ENCODE measurements at regions not wholly inside any gene's neighbourhood (a gene's known extent, or its start where the extent isn't known, plus 50 kb on each side); places are given as distances from the start of the nearest gene placed in this dataset.

DNA sequence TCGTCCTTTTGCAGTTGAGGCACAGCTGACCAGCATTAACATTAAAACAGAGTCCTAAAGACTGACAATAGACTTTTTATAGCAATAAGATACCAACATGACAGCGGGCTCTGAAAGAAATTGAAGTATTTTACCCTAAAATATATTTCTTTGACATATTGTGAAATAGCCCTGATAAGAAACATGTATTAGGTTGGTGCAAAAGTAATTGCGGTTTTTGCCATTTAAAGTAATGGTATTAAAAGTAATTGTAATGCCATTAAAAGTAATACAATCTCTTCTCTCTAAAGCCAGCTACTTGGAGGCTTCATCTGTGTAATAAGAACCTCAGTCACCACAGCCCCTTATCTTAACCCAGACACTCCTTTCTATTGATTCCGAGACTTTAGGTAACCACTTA is 394.6 kb downstream of the PREX1 start:
- no peak for DNase-seq

DNA sequence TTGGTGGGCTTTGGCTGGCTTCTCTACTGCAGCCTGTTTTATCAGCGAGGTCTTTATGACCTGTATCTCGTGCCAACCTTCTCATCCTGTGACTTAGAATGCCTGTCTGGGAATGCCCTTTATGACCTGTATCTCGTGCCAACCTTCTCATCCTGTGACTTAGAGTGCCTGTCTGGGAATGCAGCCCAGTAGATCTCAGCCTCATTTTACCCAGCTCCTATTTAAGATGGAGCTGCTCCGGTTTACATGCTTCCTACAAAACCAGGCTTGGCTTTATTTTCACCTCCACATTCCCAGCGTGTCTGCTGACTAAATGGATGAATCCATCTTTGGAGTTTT is 395.3 kb downstream of the PREX1 start:
- no peak for DNase-seq

- DNase-seq, result peak in 1 of 2 experiments; percentile 34
Observed at GRCh38 chr20:48431653-48432493, 395.9 kb downstream of the PREX1 start.

GRCh38 chr20:48426630-48427029 is 401.2 kb downstream of the PREX1 start:
- DNase-seq, result no peak

- DNase-seq, result no peak
Observed at GRCh38 chr20:48425817-48426612, 401.8 kb downstream of the PREX1 start.

DNA sequence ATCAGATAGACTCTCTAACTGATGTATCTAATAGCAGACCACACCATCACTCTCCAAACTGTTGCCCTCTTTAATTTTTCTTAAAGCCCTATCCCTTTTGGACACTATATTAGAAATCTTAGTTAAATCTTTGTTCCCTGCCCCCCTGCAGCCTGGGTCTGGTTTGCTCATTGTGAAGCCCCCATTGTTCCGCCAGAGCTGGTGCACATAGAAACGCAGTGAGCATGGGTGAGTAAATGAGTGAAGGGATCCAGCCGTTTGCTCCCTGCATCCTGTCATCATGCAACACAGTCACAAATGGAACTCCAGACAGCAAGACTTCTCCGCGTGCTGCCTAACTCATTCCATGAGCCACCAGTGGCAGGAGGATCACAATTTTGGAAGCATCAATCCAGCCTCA is 402.5 kb downstream of the PREX1 start:
- DNase-seq, result no peak

DNA sequence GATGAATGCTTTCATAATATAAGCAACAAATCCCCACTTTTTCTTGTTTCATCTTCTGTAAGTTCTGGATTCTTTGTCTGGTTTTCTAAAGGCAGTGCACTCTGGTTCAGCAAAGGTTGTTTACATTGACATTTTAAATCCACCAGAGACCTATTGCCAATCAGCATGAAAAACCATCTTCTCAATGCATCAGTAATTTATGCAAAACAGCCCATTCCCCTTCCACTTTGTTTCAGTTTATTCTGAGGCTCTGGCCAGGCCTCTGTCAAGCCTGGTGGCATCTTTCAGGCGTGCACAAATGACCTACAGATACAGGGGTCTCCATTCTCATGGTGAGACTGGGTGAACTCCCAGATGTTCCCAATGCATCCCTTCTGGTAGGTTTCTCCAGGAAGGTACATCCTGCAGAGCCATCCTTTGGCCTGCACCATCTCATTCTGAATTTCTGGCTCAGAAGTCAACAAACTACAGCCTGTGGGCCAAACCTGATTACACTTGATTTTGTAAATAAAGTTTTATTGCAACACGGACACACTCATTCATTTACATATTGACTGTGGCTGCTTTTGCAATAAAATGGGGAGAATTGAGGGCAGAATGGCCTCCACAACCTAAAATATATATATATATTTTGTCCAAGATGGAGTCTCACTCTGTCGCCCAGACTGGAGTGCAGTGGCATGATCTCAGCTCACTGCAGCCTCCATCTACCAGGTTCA is 405.4 kb downstream of the PREX1 start:
- no peak for DNase-seq

- DNase-seq, result no peak
Observed at GRCh38 chr20:48421547-48421946, 406.3 kb downstream of the PREX1 start.

- DNase-seq, result no peak
Observed at GRCh38 chr20:48420176-48420575, 407.6 kb downstream of the PREX1 start.

DNA sequence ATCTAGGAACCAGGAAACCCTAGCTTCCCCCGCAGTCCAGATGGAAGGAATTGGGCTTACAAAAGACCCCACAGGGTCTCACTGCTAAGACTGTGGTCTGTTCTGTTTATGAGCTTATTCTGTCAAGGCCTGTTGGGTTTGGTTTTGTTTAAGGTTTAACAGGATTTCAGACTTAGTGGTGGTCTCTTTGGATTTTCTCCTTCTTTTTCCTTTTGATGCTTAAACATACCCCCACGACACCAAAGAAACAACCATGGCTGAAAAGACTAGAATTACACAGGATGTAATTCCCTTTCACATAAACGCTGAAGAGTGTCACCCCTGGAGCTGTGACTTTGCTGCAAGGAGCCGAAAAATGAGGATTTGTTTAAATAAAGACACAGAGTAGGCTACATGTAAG is 408.6 kb downstream of the PREX1 start:
- no peak for DNase-seq

GRCh38 chr20:48416002-48416401 is 411.8 kb downstream of the PREX1 start:
- no peak for DNase-seq

DNA sequence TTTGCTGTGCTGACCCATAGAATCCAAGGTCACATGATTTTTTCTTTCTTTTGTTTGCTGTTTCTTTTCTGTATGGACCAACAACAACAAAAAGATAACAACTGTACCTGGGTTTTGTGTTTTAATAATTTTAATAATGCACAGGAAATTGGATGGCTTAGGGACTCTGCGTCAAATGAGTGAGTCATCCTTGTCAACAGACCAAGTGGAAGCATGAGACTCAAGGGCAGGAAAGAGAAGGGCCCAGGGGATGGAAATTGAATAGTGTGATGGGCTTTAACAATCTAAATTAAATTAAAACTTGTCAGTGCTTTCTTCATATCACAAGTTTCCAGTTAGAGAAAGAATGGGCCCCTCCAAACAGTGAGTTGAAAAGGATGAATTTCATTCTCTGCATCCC is 413.0 kb downstream of the PREX1 start:
- DNase-seq, result no peak

DNA sequence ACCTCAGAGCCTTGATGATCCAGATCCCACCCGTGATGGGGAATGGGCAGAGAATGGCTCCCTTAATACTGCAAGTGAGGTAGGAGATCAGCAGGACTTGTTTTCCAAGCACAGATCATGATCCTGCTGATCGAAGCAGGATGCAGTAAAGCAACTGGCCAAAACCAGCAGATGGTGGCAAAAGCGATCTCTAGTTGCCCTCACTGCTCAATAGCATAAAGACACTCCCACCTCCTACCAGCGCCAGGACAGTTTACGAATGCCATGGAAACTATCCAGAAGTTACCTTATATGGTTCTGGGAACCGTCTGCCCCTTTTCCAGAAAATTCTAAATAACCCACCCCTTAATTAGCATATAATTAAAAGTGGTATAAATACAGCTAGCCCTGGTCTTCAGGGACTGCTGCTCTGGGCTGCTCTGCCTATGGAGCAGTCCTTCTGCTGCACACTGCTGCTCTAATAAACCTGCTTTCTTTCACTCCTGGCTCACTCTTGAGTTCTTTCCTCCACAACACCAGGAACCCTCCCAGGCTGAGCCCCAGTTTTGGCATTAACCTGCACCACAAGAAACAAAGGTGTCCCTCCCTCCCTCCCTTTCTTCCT is 415.8 kb downstream of the PREX1 start:
- peak; percentile 91 to 96 for DNase-seq

DNA sequence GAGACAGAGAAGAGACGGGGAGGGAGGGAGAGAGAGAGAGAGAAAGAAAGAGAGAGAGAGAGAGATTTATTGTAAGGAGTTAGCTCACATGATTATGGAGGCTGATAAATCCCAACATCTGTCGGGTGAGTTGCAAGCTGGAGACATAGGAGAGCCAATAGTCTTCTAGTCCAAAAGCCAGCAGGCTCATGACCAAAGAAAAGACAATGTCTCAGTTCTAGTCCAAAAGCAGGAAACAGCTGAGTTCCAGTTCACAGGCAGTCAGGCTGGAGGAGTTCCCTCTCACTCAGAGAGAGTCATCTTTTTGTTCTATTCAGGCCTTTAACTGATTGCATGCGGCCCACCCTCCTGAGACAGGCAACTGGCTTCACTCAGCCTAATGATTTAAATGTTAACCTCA is 416.6 kb downstream of the PREX1 start:
- DNase-seq, result peak in 1 of 2 experiments; percentile 62

GRCh38 chr20:48409055-48409615 is 418.7 kb downstream of the PREX1 start:
- no peak for DNase-seq

DNA sequence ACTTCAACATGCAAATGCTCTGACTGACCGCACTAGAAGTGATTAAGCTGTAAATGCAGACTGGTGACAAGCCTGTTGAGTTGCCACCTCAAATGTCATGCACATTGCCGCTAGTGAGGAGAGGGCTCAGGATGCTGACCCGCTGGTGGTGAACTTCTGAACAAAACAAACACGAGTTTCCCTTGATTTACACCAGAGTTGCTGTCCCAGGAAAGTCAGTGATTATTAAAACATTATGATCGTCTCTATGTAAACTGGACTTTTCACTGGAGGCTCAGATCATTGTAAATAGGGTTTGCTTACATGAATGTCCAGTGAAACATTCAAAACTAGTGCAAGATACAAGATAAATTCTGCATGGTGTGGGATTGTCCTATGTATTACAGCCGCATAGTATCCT is 420.1 kb downstream of the PREX1 start:
- no peak for DNase-seq

- DNase-seq, result peak; percentile 79 to 82
Observed at GRCh38 chr20:48406912-48407340, 420.9 kb downstream of the PREX1 start.

DNA sequence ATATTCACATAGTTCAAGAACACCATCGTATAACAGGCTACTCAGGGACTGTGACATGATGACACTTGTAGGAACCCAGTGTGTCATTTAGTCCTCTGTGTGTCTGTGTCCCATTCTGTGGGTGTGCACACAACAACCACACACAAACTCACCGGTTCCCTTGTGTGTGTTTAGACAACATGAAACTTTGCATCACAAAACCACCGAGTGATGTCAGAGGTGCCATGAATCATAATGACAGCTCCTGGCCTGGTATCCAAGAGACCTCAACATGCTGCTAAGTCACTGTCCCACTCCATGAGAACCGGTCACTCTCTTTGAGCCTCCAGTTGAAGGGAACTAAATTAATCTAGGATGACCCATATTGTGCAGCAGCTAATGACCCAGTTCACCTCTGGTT is 421.3 kb downstream of the PREX1 start:
- peak; percentile 48 to 54 for DNase-seq

DNA sequence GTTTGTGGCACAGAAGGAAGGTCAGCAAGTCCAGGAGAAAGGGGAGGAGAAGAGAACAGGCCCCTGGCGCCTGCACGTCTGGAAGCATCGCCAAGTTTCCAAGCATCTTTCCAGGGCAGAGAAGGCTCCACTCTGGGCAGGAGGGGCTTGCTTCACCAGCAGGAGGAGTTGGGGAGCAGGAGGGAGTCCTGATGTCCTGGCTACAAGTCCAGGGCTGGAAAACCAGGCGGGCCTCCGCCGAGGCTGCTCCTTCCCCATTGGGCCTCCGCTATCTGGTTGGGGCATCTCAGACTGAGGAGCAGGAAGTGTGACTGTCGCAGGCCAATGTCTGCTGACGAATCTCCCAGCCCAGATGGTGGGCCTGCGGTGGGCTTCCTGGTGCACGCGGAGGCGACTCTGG is 421.9 kb downstream of the PREX1 start:
- peak; percentile 48 to 68 for DNase-seq

GRCh38 chr20:48404598-48404997 is 423.2 kb downstream of the PREX1 start:
- DNase-seq, result no peak

- DNase-seq, result no peak
Observed at GRCh38 chr20:48403167-48403761, 424.5 kb downstream of the PREX1 start.

DNA sequence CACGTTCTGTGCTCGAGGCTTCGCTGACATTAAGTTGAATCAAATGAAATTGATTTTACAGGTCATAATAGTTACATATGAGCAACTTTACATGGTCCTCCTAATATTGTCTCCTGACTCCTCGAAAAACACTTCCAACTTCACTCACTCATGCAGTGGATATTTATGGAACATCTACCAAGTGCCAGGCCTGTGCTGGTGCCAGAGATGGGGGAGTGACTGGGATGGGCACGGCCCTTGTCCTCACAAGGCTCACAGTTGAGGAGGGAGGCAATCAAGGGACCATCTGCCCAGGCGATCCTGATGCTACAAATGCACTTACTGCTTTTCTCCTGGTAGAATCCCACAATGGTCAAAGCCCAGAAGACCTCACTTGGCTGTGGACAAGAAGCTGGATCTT is 426.4 kb downstream of the PREX1 start:
- DNase-seq, result peak in 1 of 2 experiments; percentile 20
